Lower leg skin (tissue), 3 donors: ENCODE measurements at regions not wholly inside any gene's neighbourhood (a gene's known extent, or its start where the extent isn't known, plus 50 kb on each side); places are given as distances from the start of the nearest gene placed in this dataset.

ENCODE experiments used
- POLR2A ChIP-seq, 2 donors: fragments of 450-650 bp; IDR thresholded peaks; one replicate each; pipeline ENCODE4 v1.6.1; 2016 to 2017; ENCODE audit warnings: antibody characterized with exemption in 2 of 2, mild to moderate bottlenecking in 1 of 2, moderate library complexity in 1 of 2
- TF ChIP-seq, protein P1 (sequence below), 3 donors: fragments of 450-650 bp; IDR thresholded peaks; one replicate each; pipeline ENCODE4 v1.5.1; 2016; ENCODE audit warnings: antibody characterized with exemption in 3 of 3, mild to moderate bottlenecking in 3 of 3, moderate library complexity in 2 of 3

DNA sequence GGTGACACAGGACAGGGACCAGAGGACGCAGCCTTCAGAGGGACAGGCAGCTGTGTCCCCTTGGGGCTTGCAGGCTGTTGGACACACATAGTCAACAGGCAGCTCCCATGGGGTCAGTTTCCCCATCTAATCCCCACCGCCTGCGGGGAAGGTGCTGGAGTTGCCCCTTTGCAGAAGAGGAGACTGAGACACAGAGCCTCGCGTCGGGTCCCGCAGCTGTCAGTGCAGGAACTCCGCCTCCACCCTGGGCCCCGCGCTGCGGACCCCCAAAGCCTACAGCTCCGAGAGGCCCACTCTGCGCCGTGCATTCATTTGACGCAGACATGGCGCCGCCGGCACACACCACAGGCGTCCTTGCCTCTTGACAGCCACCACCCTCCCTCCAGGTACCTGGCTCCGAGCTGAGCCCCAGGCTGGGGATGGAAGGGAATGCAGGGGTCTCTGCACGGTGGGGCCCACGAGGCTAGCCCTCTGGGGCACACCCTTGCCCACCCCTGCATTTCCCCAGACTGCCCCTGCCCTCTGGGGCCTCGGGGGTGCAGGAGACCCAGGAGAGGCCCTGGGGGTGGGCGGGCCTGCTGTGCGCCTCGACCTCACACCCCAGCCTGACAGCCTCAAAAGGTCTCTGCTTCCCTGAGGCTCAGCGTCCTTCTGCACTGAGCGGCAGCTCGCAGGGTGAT, 88.5 kb upstream of the ACTRT2 start:
- TF ChIP-seq, protein P1, sequence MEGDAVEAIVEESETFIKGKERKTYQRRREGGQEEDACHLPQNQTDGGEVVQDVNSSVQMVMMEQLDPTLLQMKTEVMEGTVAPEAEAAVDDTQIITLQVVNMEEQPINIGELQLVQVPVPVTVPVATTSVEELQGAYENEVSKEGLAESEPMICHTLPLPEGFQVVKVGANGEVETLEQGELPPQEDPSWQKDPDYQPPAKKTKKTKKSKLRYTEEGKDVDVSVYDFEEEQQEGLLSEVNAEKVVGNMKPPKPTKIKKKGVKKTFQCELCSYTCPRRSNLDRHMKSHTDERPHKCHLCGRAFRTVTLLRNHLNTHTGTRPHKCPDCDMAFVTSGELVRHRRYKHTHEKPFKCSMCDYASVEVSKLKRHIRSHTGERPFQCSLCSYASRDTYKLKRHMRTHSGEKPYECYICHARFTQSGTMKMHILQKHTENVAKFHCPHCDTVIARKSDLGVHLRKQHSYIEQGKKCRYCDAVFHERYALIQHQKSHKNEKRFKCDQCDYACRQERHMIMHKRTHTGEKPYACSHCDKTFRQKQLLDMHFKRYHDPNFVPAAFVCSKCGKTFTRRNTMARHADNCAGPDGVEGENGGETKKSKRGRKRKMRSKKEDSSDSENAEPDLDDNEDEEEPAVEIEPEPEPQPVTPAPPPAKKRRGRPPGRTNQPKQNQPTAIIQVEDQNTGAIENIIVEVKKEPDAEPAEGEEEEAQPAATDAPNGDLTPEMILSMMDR (IDR thresholded peaks at IDR 0.05) = no peak
- TF ChIP-seq POLR2A (IDR thresholded peaks at IDR 0.05) = no peak
